IPS DF 19.7 (cell line): ENCODE measurements at regions not wholly inside any gene's neighbourhood (a gene's known extent, or its start where the extent isn't known, plus 50 kb on each side); places are given as distances from the start of the nearest gene placed in this dataset.
"Not testable (repeated sequence)": the region's sequence is repeated elsewhere in the genome, so short reads cannot be mapped to it uniquely, and the experiment has no call there.

Source experiments
- DNase-seq: peaks from one replicate; pipeline ENCODE4 v3.0.0-alpha.2; 2013; ENCODE audit warnings: low read depth, low spot score

- peak; percentile 45 for DNase-seq
These were observed 117.0 kb downstream of the CEP44 start for GRCh38 chr4:174400603-174401302.

- no peak for DNase-seq
These were observed 115.0 kb downstream of the CEP44 start for GRCh38 chr4:174398728-174399127.

GRCh38 chr4:174397366-174398155, 113.8 kb downstream of the CEP44 start:
- DNase-seq = no peak

GRCh38 chr4:174396599-174397110, 112.9 kb downstream of the CEP44 start:
- DNase-seq = no peak

- DNase-seq = no peak
These were observed 111.2 kb downstream of the CEP44 start for GRCh38 chr4:174394915-174395314.

- no peak for DNase-seq
These were observed 105.7 kb downstream of the CEP44 start for GRCh38 chr4:174389439-174389838.

- no peak for DNase-seq
These were observed 104.9 kb downstream of the CEP44 start for GRCh38 chr4:174388461-174389145.

GRCh38 chr4:174387721-174388120, 104.0 kb downstream of the CEP44 start:
- DNase-seq = no peak

GRCh38 chr4:174387143-174387542, 103.4 kb downstream of the CEP44 start:
- no peak for DNase-seq

GRCh38 chr4:174383783-174384182, 100.1 kb downstream of the CEP44 start:
- DNase-seq = no peak

GRCh38 chr4:174382938-174383605, 99.4 kb downstream of the CEP44 start:
- DNase-seq = not testable (repeated sequence)
